Stimulated activated CD8-positive, alpha-beta memory T cell treated with anti-CD3 and anti-CD28 coated beads, Interleukin-2, amount 100 ng/mL, for 1 hour (primary cell): ENCODE measurements at regions not wholly inside any gene's neighbourhood (a gene's known extent, or its start where the extent isn't known, plus 50 kb on each side); places are given as distances from the start of the nearest gene placed in this dataset.
"Not testable (repeated sequence)": the region's sequence is repeated elsewhere in the genome, so short reads cannot be mapped to it uniquely, and the experiment has no call there.

Experiments used
- DNase-seq, 2 donors: peaks; one replicate each; pipeline ENCODE4 v3.0.0-alpha.2; 2020; ENCODE audit warnings: low read depth in 2 of 2

GRCh38 chr2:41283079-41283775, 764.6 kb upstream of the PKDCC start:
- no peak for DNase-seq

GRCh38 chr2:41293491-41293890, 754.3 kb upstream of the PKDCC start:
- no peak for DNase-seq

- no peak for DNase-seq
Measured at GRCh38 chr2:41294331-41294730, 753.5 kb upstream of the PKDCC start.

GRCh38 chr2:41313082-41313481, 734.7 kb upstream of the PKDCC start:
- DNase-seq, result no peak

- DNase-seq, result no peak
Measured at GRCh38 chr2:41314511-41315070, 733.2 kb upstream of the PKDCC start.

GRCh38 chr2:41319437-41319836, 728.4 kb upstream of the PKDCC start:
- DNase-seq, result no peak

GRCh38 chr2:41320491-41320890, 727.3 kb upstream of the PKDCC start:
- DNase-seq, result no peak

- no peak for DNase-seq
Measured at GRCh38 chr2:41321351-41321750, 726.5 kb upstream of the PKDCC start.

GRCh38 chr2:41326851-41327250, 721.0 kb upstream of the PKDCC start:
- no peak for DNase-seq

- no peak for DNase-seq
Measured at GRCh38 chr2:41329040-41329439, 718.8 kb upstream of the PKDCC start.

- no peak for DNase-seq
Measured at GRCh38 chr2:41334159-41334558, 713.7 kb upstream of the PKDCC start.

GRCh38 chr2:41335573-41335972, 712.2 kb upstream of the PKDCC start:
- not testable (repeated sequence) for DNase-seq

GRCh38 chr2:41337956-41338355, 709.9 kb upstream of the PKDCC start:
- DNase-seq, result no peak

GRCh38 chr2:41344529-41344928, 703.3 kb upstream of the PKDCC start:
- DNase-seq, result no peak

GRCh38 chr2:41353060-41353459, 694.8 kb upstream of the PKDCC start:
- no peak for DNase-seq

GRCh38 chr2:41355794-41356193, 692.0 kb upstream of the PKDCC start:
- DNase-seq, result no peak

- no peak for DNase-seq
Measured at GRCh38 chr2:41364842-41365241, 683.0 kb upstream of the PKDCC start.

- no peak for DNase-seq
Measured at GRCh38 chr2:41375901-41376300, 671.9 kb upstream of the PKDCC start.

- no peak for DNase-seq
Measured at GRCh38 chr2:41377837-41378236, 670.0 kb upstream of the PKDCC start.

GRCh38 chr2:41378420-41378819, 669.4 kb upstream of the PKDCC start:
- no peak for DNase-seq

GRCh38 chr2:41379496-41380221, 668.2 kb upstream of the PKDCC start:
- no peak for DNase-seq

GRCh38 chr2:41381701-41382100, 666.1 kb upstream of the PKDCC start:
- DNase-seq, result no peak

GRCh38 chr2:41387519-41387918, 660.3 kb upstream of the PKDCC start:
- DNase-seq, result no peak
